ENCODE measurements at regions not wholly inside any gene's neighbourhood (a gene's known extent, or its start where the extent isn't known, plus 50 kb on each side); places are given as distances from the start of the nearest gene placed in this dataset.

- no peaks in the 10 kb centered on the region for H3K23me2 ChIP-seq (ENCODE audit: insufficient read length, low read depth, low read length, poor library complexity, severe bottlenecking)
- H3K18ac ChIP-seq (ENCODE audit: insufficient read length, low read depth, low read length), result no peak overlapping the region
- H3K14ac ChIP-seq (ENCODE audit: insufficient read depth, low read length), result no peak overlapping the region
- H3K4me1 ChIP-seq (ENCODE audit: insufficient read depth, low read length), result peaks cover 6% of the 10 kb centered on the region; the same call in 1 of the 2 replicates
- Mint-ChIP-seq H3K9me3 (no peaks in the 10 kb centered on the region), H3K27me3 (ENCODE audit: low read depth) (peaks cover 3% of the 10 kb centered on the region; the same call in 1 of the 2 replicates), H3K36me3 (ENCODE audit: insufficient read depth in 1 of 3, low read depth in 3 of 3) (no peaks in the 10 kb centered on the region), H3K4me3 (no peak overlapping the region), H3K4me1 (peaks cover 7 to 8% of the 10 kb centered on the region in 2 experiments), H3K27ac (no peak overlapping the region; a peak in 1 of 7 replicates)
- H3T11ph ChIP-seq (ENCODE audit: low read length), result no peak overlapping the region
- no peak overlapping the region for H4K8ac ChIP-seq (replicated peaks; ENCODE audit: insufficient read length, low read depth, low read length)
- no CpG with 5 or more reads among the region's 4 CpGs for WGBS (ENCODE audit: extremely low coverage, insufficient read length, low lambda C conversion rate)
- H3K27ac ChIP-seq (ENCODE audit: insufficient read length, low read depth, low read length), result no peak overlapping the region
- H2AK5ac ChIP-seq (ENCODE audit: insufficient read length, low read length), result no peak overlapping the region
- TF ChIP-seq CTCF (conservative IDR thresholded peaks at IDR 0.05), result no peak
- H2AFZ ChIP-seq (ENCODE audit: low read length), result no peak overlapping the region
- no peak overlapping the region for H4K5ac ChIP-seq (ENCODE audit: insufficient read length, low read depth, low read length)
- H3K4me2 ChIP-seq (ENCODE audit: insufficient read depth, insufficient read length, low read length), result no peak overlapping the region
- no peak overlapping the region for H2BK120ac ChIP-seq (ENCODE audit: low read depth, low read length, poor library complexity, severe bottlenecking)
- H3K79me1 ChIP-seq (ENCODE audit: insufficient read depth, low read depth, low read length, poor library complexity, severe bottlenecking), result no peaks in the 10 kb centered on the region
- no peak overlapping the region for H3K9ac ChIP-seq (ENCODE audit: extremely low read depth, insufficient read length, low read length)
- H3K79me2 ChIP-seq (ENCODE audit: insufficient read depth, low read length), result no peaks in the 10 kb centered on the region
- no peak overlapping the region for H3K4ac ChIP-seq (ENCODE audit: low read depth, low read length)
- no peak overlapping the region for H2BK5ac ChIP-seq (ENCODE audit: insufficient read length, low read length)
- H2BK20ac ChIP-seq (ENCODE audit: low read depth, low read length, poor library complexity, severe bottlenecking), result no peak overlapping the region
- H3K9me3 ChIP-seq (ENCODE audit: control insufficient read depth, low read depth, low read length), result no peaks in the 10 kb centered on the region
- no peak for DNase-seq
- no peaks in the 10 kb centered on the region for H3K27me3 ChIP-seq (ENCODE audit: insufficient read depth, low read length)
- no peak overlapping the region for H3K23ac ChIP-seq (ENCODE audit: insufficient read length, low read depth, low read length)
- H3K56ac ChIP-seq (ENCODE audit: insufficient read length, low read depth, low read length), result no peak overlapping the region
- H4K20me1 ChIP-seq (ENCODE audit: control insufficient read depth, insufficient read depth, insufficient read length), result no peaks in the 10 kb centered on the region
- no peak overlapping the region for H4K91ac ChIP-seq (ENCODE audit: insufficient read length, low read depth, low read length)
- H2BK12ac ChIP-seq (ENCODE audit: insufficient read length, low read depth, low read length), result no peak overlapping the region
- H2BK15ac ChIP-seq (ENCODE audit: low read depth, low read length), result no peak overlapping the region
These were observed 164.1 kb downstream of the TFAP2A start for GRCh38 chr6:10250655-10251220.

Measured in H9 (cell line).